Skeletal muscle cell (primary cell): ENCODE measurements at regions not wholly inside any gene's neighbourhood (a gene's known extent, or its start where the extent isn't known, plus 50 kb on each side); places are given as distances from the start of the nearest gene placed in this dataset.
"Not testable (repeated sequence)": the region's sequence is repeated elsewhere in the genome, so short reads cannot be mapped to it uniquely, and the experiment has no call there.

Experiments
- DNase-seq: peaks from one replicate; pipeline ENCODE4 v3.0.0-alpha.2; 2010; ENCODE audit warnings: low read depth
- H3K4me3 ChIP-seq: 2 replicates; pipeline ENCODE4 v1.5.1; 2011; ENCODE audit warnings: low read depth, mild to moderate bottlenecking, control low read depth, low read length, moderate library complexity

DNA sequence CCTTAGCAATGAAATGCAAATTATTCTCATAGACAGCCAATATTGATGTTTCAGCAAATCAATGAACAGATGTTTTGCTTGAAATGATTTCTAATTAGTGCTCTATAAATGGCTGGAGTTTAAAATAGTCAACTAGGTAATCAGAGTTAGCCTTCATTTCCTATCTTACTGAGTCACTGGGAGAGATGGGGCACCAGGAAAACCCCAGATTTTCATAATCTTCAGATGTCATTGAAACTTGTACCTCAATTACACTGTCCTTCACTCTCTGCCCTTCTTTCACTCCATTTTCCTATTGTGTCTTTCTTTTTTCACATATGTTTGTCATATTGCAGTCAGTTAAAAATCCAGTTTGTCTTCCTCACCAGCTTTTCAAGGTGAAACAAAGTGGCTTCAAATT is 92.7 kb downstream of the C12orf75 start:
- no peak for DNase-seq
- no peak overlapping the region for H3K4me3 ChIP-seq

DNA sequence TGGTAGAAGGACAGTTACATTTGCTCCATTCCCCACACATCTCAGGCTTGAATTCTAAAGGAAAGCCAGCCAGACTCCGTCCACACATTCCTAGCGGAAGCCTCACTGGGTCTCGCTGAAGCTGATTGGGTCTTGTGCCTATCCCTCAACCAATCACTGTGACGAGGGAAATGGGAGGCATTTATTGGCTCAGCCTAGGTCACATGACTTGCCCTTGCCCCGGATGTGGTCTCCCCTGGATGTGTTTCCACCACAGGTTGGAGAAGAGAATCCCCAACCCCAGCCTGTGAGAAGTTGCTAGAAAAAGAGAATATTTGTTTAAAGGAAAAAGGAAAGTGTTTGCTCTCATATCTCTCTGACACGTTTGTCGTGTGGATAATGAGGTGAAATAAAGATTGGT is 93.4 kb downstream of the C12orf75 start:
- H3K4me3 ChIP-seq = no peak overlapping the region
- DNase-seq = no peak

DNA sequence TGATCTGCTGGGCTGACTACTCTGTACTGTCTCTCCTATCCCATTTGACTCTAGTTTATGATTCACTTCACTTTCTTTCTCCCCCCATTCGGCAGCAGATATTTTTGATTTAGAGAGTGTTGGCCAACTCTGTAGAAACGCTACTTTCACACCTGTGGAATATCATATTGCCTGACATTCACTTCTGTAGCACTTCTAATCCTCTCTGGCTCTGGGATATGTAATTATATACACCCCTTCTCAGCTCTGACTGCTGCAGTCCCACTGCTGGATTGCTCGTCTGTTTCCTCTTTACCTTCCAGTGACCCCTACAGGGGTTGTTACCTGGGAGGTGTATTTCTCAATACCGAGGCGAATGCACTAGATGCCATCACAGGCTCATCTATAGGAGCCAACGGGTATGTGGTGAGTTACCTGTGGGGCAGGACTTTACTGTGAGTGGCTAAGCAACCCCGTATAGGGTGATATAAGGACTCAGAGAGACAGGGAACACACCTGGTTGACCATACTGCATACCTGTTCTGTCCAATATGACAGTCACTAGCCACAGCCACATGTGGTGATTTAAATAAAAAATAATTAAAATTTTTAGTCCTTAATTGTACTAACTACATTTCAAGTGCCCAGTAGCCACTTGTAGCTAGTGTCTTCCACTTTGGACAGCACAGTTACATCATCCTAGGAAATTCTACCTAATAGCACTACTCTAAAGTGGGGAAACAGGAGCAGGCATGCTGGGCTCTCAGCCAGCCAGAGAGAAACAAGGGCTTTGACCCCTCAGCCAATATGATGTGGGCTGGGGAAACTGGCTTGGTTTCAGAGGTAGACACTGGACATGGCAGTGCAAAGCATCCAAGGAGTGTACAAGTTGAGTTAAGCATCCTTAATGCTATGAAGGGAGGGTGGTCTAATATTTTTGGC is 95.0 kb downstream of the C12orf75 start:
- no peak for DNase-seq
- no peak overlapping the region for H3K4me3 ChIP-seq

DNA sequence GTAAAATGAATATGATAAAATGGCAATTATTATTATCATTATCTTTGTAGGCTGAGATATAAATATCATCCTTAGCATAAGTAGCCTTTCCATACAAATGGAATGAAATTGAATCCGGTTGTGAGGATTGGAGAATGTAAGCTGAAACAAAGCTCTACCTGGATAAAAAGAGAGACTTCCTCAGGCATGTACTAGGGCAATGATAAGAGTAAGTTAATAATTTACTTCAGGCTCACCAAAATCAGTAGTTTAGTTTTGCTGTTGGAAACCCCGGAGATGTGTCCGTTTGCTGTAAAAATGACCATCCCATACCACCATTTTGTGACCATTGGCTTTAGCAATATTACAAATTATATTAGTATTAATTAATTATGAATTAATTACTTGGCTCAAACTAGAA is 96.3 kb downstream of the C12orf75 start:
- DNase-seq = no peak
- no peak overlapping the region for H3K4me3 ChIP-seq

- no peak overlapping the region for H3K4me3 ChIP-seq
- no peak for DNase-seq
These were observed 97.4 kb downstream of the C12orf75 start for GRCh38 chr12:105427883-105428282.

DNA sequence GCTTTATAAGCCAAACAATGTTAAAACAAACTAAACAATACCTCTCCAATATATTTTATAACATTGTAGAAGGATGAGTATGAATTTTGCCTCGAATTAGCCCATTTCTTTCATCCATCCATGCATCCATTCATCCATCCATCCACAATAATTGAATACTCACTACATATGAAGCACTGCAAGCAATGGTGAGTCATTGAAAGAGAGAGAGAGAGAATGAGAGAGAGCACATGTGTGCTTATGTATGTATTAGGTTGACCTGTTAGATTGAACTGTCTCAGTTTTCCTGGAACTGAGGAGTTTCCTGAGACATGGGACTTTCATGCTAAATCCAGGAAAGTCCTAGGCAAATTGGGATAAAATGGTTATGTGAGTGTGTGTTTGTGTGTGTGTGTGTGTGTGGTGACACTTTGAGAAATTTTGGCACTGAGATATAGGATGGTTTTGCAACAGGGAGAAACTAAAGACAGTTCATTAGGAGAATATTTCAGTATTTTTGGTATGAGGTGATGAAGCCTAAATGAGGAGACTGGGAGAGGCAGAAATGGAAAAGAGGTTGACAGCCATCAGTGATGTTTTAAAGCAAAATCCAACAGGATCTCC is 98.4 kb downstream of the C12orf75 start:
- H3K4me3 ChIP-seq = no peak overlapping the region
- DNase-seq = no peak

DNA sequence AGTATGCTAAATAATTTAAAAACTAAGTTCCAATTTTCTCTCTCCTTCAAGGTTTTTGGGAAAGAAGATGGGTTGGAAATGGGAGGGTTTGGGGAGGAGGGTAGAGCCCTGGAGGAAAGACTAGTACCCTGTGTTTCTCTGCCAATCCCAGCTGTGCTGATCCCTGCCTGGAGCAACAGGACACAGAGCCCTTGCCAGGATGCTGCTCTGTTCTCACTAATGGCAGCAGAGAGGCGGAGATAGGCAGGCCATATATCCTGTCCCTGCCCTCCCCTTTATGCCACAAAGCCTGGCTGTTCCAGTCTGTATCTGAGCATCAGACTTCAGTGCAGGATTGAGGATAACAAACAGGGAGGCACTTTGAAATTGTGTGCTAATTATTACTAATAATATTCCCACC is 99.0 kb downstream of the C12orf75 start:
- no peak for DNase-seq
- H3K4me3 ChIP-seq = no peak overlapping the region

DNA sequence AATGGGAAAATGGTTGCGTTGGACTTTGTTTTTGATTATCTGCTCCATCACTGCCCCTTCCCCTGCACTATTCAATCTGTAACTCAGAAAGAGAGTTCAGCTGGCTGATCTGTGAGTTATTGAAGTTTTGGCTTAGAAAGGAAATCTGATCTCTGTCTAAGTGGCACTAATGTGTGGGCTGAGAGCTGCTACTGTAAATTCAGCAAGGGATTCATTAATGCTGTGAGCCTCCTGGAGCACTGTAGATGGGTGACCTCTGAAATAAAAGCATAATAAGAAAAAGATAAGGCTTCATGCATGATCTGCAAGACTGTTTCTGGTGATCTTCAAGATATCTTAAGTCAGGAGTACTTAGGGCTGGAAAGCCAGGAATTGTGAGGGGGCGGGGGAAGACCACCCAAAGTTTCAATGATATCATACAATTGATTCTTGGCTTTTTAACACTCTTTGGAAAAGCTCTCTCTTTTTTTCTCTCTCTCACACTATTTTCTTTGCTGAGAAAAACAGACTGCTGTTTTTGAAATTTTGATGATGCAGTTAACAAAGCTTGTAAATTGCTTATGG is 101.1 kb downstream of the C12orf75 start:
- H3K4me3 ChIP-seq = no peak overlapping the region
- no peak for DNase-seq

DNA sequence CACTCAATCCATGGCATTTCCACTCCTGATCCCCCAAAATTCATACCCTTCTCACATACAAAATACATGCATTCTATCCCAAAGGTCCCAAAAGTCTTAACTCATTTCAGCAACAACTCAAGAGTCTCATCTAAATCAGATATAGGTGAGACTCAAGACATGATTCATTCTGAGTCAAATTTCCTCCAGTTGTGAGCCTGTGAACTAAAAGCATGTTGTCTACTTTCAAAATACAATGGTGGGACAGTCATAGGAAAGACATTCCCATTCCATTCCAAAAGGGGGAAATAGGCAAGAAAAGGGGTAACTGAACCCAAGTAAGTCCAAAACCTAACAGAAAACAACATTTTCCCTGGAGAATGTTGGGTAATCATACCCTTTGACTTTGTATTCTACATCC is 103.3 kb downstream of the C12orf75 start:
- no peak overlapping the region for H3K4me3 ChIP-seq
- no peak for DNase-seq

GRCh38 chr12:105436636-105437035 is 106.1 kb downstream of the C12orf75 start:
- H3K4me3 ChIP-seq = no peak overlapping the region
- DNase-seq = no peak

GRCh38 chr12:105440037-105440664 is 109.7 kb downstream of the C12orf75 start:
- no peak for DNase-seq
- H3K4me3 ChIP-seq = no peak overlapping the region

DNA sequence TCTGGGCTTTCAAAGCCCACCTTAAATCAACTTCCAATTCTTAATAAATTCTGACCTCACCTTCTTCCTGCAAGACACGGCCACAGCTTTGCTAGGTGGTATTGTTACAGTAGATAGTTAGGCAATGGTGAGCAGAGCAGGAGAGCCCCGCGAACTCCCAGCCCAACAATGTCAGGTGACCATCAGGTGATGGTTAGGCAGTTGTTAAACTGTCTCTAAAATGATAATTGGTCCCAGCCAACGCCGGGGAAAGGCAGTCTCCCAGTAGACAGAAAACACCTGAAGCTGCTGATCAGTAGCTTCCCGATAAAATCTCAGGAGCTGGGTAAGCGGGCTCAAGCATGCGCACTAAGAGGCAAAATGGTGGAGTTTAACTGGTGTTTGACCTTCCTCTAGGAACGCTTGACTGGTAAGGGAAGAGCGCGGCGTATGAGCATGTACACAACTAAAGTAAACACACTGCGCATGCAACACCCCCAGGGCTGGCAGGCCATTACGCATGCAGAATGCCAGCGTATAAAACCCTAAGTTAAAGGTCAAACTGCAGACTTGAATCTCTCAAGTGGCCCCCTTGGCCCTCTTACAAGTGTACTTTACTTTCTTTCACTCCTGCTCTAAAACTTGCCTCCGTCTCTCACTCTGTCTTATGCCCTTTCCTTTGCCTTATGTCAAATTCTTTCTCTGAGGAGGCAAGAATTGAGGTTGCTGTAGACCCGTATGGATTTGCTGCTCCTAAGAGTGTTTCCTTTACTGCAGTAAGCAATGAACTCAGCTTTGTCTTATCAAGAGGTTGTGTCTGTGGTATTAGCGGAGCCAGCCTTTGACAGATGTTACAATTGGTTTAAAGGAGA is 113.5 kb downstream of the C12orf75 start:
- no peak overlapping the region for H3K4me3 ChIP-seq
- no peak for DNase-seq

GRCh38 chr12:105444653-105445102 is 114.2 kb downstream of the C12orf75 start:
- no peak for DNase-seq
- H3K4me3 ChIP-seq = no peak overlapping the region

DNA sequence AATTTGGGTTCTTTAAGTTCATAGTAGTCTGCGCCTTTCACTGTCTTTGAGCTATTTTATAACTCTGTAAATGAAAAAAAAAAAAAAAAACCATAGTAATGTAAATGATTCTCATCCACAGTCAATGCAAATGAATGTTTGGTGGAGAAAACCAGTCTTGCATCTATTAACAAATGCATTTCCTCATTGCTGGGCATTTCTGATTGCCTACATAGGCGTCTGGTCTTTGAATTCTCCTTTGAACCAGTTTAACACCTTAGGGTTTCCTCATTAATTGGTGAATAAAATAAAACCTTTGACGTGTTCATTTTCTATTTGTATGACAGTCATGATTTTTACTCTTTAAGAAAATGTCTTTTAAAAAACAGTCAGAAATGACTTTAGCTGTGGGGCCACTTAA is 114.8 kb downstream of the C12orf75 start:
- no peak overlapping the region for H3K4me3 ChIP-seq
- DNase-seq = no peak

- no peak for DNase-seq
- no peak overlapping the region for H3K4me3 ChIP-seq
These were observed 115.2 kb downstream of the C12orf75 start for GRCh38 chr12:105445649-105446048.

- not testable (repeated sequence) for H3K4me3 ChIP-seq, DNase-seq
These were observed 116.0 kb downstream of the C12orf75 start for GRCh38 chr12:105446460-105446859.

- no peak for DNase-seq
- H3K4me3 ChIP-seq = no peak overlapping the region
These were observed 118.9 kb downstream of the C12orf75 start for GRCh38 chr12:105449431-105449830.

GRCh38 chr12:105451211-105451610 is 120.7 kb downstream of the C12orf75 start:
- peak; percentile 57 for DNase-seq
- no peak overlapping the region for H3K4me3 ChIP-seq

- no peak overlapping the region for H3K4me3 ChIP-seq
- DNase-seq = no peak
These were observed 121.3 kb downstream of the C12orf75 start for GRCh38 chr12:105451798-105452197.
